Activated B cell treated with CpG ODN at 0.5 μM for 24 hours (primary cell): ENCODE measurements at regions not wholly inside any gene's neighbourhood (a gene's known extent, or its start where the extent isn't known, plus 50 kb on each side); places are given as distances from the start of the nearest gene placed in this dataset.

ENCODE experiments used
- ATAC-seq: fragments of 200-7000 bp; cut with Tn5 transposase; one replicate; pipeline ENCODE4 v1.10.0; 2021; ENCODE audit warnings: low read depth, mild to moderate bottlenecking, moderate library complexity
- CTCF ChIA-PET: fragments of 350-600 bp; sonication (Branson Sonifier 250); formaldehyde crosslinking; loops from one replicate; lab custom pipeline; 2021; ENCODE audit warnings: antibody characterized with exemption; lab: Charles Lee
- POLR2A ChIA-PET: fragments of 350-600 bp; sonication (Branson Sonifier 250); formaldehyde crosslinking; loops from one replicate; lab custom pipeline; 2021; ENCODE audit warnings: antibody characterized with exemption; lab: Charles Lee
- DNase-seq: peaks from one replicate; pipeline ENCODE4 v3.0.0; 2022
- H3K27ac Mint-ChIP-seq: one replicate; pipeline ENCODE4 v1.8.0; 2020; ENCODE audit warnings: mixed read lengths
- H3K27me3 Mint-ChIP-seq: one replicate; pipeline ENCODE4 v1.8.0; 2021; ENCODE audit warnings: mixed read lengths
- H3K36me3 Mint-ChIP-seq: one replicate; pipeline ENCODE4 v1.8.0; 2021; ENCODE audit warnings: low read depth, mixed read lengths
- H3K4me1 Mint-ChIP-seq: one replicate; pipeline ENCODE4 v1.8.0; 2021; ENCODE audit warnings: mixed read lengths
- H3K4me3 Mint-ChIP-seq: one replicate; pipeline ENCODE4 v1.8.0; 2020; ENCODE audit warnings: mild to moderate bottlenecking, mixed read lengths
- H3K9me3 Mint-ChIP-seq: one replicate; pipeline ENCODE4 v1.8.0; 2020; ENCODE audit warnings: mixed read lengths
- CTCF ChIP-seq: fragments of 200-600 bp; IDR thresholded peaks from one replicate; pipeline ENCODE4 v1.8.0; 2022; ENCODE audit warnings: antibody characterized with exemption, mild to moderate bottlenecking
- intact Hi-C: fragments of 100-400 bp; cut with micrococcal nuclease; formaldehyde crosslinking; loops from one replicate; pipeline ENCODE4 v1.15.1; 2024

GRCh38 chr21:38699048-38699447, 106.7 kb upstream of the ETS2 start:
- TF ChIP-seq CTCF: no peak
- POLR2A ChIA-PET: no interaction called here
- no peaks in the 10 kb centered on the region for H3K36me3 Mint-ChIP-seq
- no peak overlapping the region for H3K4me3 Mint-ChIP-seq
- CTCF ChIA-PET: no interaction called here
- H3K27ac Mint-ChIP-seq: no peak overlapping the region
- intact Hi-C loops: no loop called here
- no peak for ATAC-seq
- peaks cover 2% of the 10 kb centered on the region for H3K9me3 Mint-ChIP-seq
- no peak for DNase-seq
- H3K4me1 Mint-ChIP-seq: no peaks in the 10 kb centered on the region
- peaks cover 5% of the 10 kb centered on the region for H3K27me3 Mint-ChIP-seq

GRCh38 chr21:38702196-38702595, 103.5 kb upstream of the ETS2 start:
- ATAC-seq (no peak), DNase-seq (no peak)
- Mint-ChIP-seq H3K9me3 (peaks cover 2% of the 10 kb centered on the region), H3K27ac (no peak overlapping the region), H3K4me3 (no peak overlapping the region), H3K4me1 (no peaks in the 10 kb centered on the region), H3K36me3 (no peaks in the 10 kb centered on the region), H3K27me3 (peaks cover 6% of the 10 kb centered on the region)
- CTCF ChIA-PET: no interaction called here
- intact Hi-C loops: no loop called here
- POLR2A ChIA-PET: no interaction called here
- no peak for TF ChIP-seq CTCF

GRCh38 chr21:38709876-38710275, 95.9 kb upstream of the ETS2 start:
- Mint-ChIP-seq H3K4me3 (no peak overlapping the region), H3K4me1 (no peaks in the 10 kb centered on the region), H3K27me3 (peaks cover 1% of the 10 kb centered on the region), H3K9me3 (no peaks in the 10 kb centered on the region), H3K36me3 (no peaks in the 10 kb centered on the region), H3K27ac (no peak overlapping the region)
- ATAC-seq (no peak), DNase-seq (no peak)
- intact Hi-C loops: no loop called here
- TF ChIP-seq CTCF: no peak
- ChIA-PET CTCF (no interaction called here), POLR2A (no interaction called here)

- intact Hi-C loops: no loop called here
- no peak overlapping the region for H3K27ac Mint-ChIP-seq
- DNase-seq (no peak), ATAC-seq (no peak)
- H3K9me3 Mint-ChIP-seq: no peaks in the 10 kb centered on the region
- no peak for TF ChIP-seq CTCF
- CTCF ChIA-PET: no interaction called here
- POLR2A ChIA-PET: no interaction called here
- no peak overlapping the region for H3K4me3 Mint-ChIP-seq
- H3K27me3 Mint-ChIP-seq: no peaks in the 10 kb centered on the region
- H3K4me1 Mint-ChIP-seq: no peaks in the 10 kb centered on the region
- H3K36me3 Mint-ChIP-seq: no peaks in the 10 kb centered on the region
Measured at GRCh38 chr21:38712071-38712470, 93.7 kb upstream of the ETS2 start.

GRCh38 chr21:38712664-38713063, 93.1 kb upstream of the ETS2 start:
- POLR2A ChIA-PET: no interaction called here
- Mint-ChIP-seq H3K27ac (no peak overlapping the region), H3K36me3 (no peaks in the 10 kb centered on the region), H3K4me3 (no peak overlapping the region), H3K9me3 (no peaks in the 10 kb centered on the region), H3K4me1 (no peaks in the 10 kb centered on the region), H3K27me3 (no peaks in the 10 kb centered on the region)
- intact Hi-C loops: no loop called here
- CTCF ChIA-PET: no interaction called here
- ATAC-seq (no peak), DNase-seq (no peak)
- no peak for TF ChIP-seq CTCF
